Endothelial cell of umbilical vein (primary cell): ENCODE measurements at regions not wholly inside any gene's neighbourhood (a gene's known extent, or its start where the extent isn't known, plus 50 kb on each side); places are given as distances from the start of the nearest gene placed in this dataset.

ENCODE experiments used
- BruUV-seq: library from RNA; stranded (reverse); fragments of 400-500 nt; replicated peaks from 2 replicates; lab custom pipeline; 2021; lab: Mats Ljungman, UMichigan
- CTCF ChIA-PET: fragments of 300-600, 350-600 bp; sonication (Branson Sonifier 250); formaldehyde crosslinking; loops from one replicate; lab custom pipeline; 2021; ENCODE audit warnings: antibody characterized with exemption, inconsistent platforms; lab: Charles Lee
- POLR2A ChIA-PET: fragments of 300-600, 350-600 bp; sonication (Branson Sonifier 250); formaldehyde crosslinking; loops from one replicate; lab custom pipeline; 2021; ENCODE audit warnings: antibody characterized with exemption, inconsistent platforms; lab: Charles Lee
- DNase-seq: peaks from one replicate; pipeline ENCODE4 v3.0.0-alpha.2; 2011; ENCODE audit warnings: low read depth, low spot score
- FAIRE-seq: peaks from 2 replicates; lab custom pipeline; 2011; peaks lifted over from hg19 to GRCh38; lab: Jason Lieb, UNC
- H2AFZ ChIP-seq: 2 replicates; pipeline ENCODE4 v1.6.0; 2012; ENCODE audit warnings: low read depth, low read length, control low read depth, inconsistent platforms
- H3K27ac ChIP-seq: 2 replicates; pipeline ENCODE4 v1.5.1; 2011; ENCODE audit warnings: low read depth, mild to moderate bottlenecking, control low read depth, low read length, moderate library complexity; ENCODE audit not compliant: insufficient read depth
- H3K27me3 ChIP-seq, 2 experiments: 2 replicates each; pipeline versions ENCODE4 v1.6.0 to v1.6.1; 2011; ENCODE audit warnings: low read length in 2 of 2, mixed read lengths in 1 of 2; ENCODE audit not compliant: control insufficient read depth in 2 of 2, insufficient read depth in 2 of 2
- H3K36me3 ChIP-seq, 2 experiments: 2 replicates in 1 of 2; 3 replicates in 1 of 2; pipeline ENCODE4 v1.5.1; 2011; ENCODE audit warnings: low read length in 2 of 2, mild to moderate bottlenecking in 1 of 2, moderate library complexity in 1 of 2; ENCODE audit not compliant: control insufficient read depth in 2 of 2, insufficient read depth in 2 of 2; ENCODE audit errors: extremely low read depth in 1 of 2
- H3K4me1 ChIP-seq: 3 replicates; pipeline ENCODE4 v1.5.1; 2011; ENCODE audit warnings: mild to moderate bottlenecking, low read length; ENCODE audit not compliant: control insufficient read depth, insufficient read depth; ENCODE audit errors: extremely low read depth
- H3K4me2 ChIP-seq: 2 replicates; pipeline ENCODE4 v1.6.1; 2011; ENCODE audit warnings: low read length, control low read depth, mixed read lengths; ENCODE audit not compliant: insufficient read depth
- H3K4me3 ChIP-seq, 3 experiments: fragments of 200-600 bp in 1 of 3; sonication (generic), shearing (Covaris generic) in 1 of 3; replicated peaks in 1 of 3; 2 replicates each; pipeline ENCODE4 v1.5.1; 2011 to 2016; ENCODE audit warnings: control low read depth in 3 of 3, low read length in 3 of 3, mild to moderate bottlenecking in 2 of 3, inconsistent platforms in 1 of 3, low read depth in 1 of 3, moderate library complexity in 1 of 3; ENCODE audit not compliant: insufficient read depth in 1 of 3
- H3K79me2 ChIP-seq: 2 replicates; pipeline ENCODE4 v1.6.0; 2012; ENCODE audit warnings: low read length, inconsistent platforms; ENCODE audit not compliant: control insufficient read depth, insufficient read depth
- H3K9ac ChIP-seq: replicated peaks from 2 replicates; pipeline ENCODE3; 2011; ENCODE audit warnings: low read length, control low read depth; ENCODE audit not compliant: insufficient read depth; ENCODE audit errors: extremely low read depth
- H3K9me1 ChIP-seq: replicated peaks from 3 replicates; pipeline ENCODE4 v1.6.0; 2011; ENCODE audit warnings: mild to moderate bottlenecking, low read length; ENCODE audit not compliant: control insufficient read depth, insufficient read depth; ENCODE audit errors: extremely low read depth
- H3K9me3 ChIP-seq: replicated peaks from 2 replicates; pipeline ENCODE4 v1.5.1; 2012; ENCODE audit warnings: low read length, inconsistent platforms; ENCODE audit not compliant: control insufficient read depth, insufficient read depth
- H4K20me1 ChIP-seq: replicated peaks from 2 replicates; pipeline ENCODE3; 2011; ENCODE audit warnings: mild to moderate bottlenecking, low read length; ENCODE audit not compliant: control insufficient read depth, insufficient read depth; ENCODE audit errors: extremely low read depth
- EZH2 ChIP-seq: IDR thresholded peaks from 2 replicates; pipeline ENCODE4 v1.6.1; 2012; ENCODE audit warnings: borderline replicate concordance, low read depth, mild to moderate bottlenecking, moderate library complexity, low read length, inconsistent platforms; ENCODE audit not compliant: severe bottlenecking
- FOS ChIP-seq: IDR thresholded peaks from 2 replicates; pipeline ENCODE4 v1.6.1; 2011; ENCODE audit warnings: mild to moderate bottlenecking, low read length, moderate library complexity, borderline replicate concordance; ENCODE audit not compliant: insufficient read depth
- GATA2 ChIP-seq: IDR thresholded peaks from 2 replicates; pipeline ENCODE4 v1.7.0; 2011; ENCODE audit warnings: low read depth, mild to moderate bottlenecking, moderate library complexity, mixed read lengths, low read length; ENCODE audit not compliant: insufficient read length, insufficient read depth
- JUN ChIP-seq: IDR thresholded peaks from 2 replicates; pipeline ENCODE4 v1.6.1; 2011; ENCODE audit warnings: borderline replicate concordance, low read depth; ENCODE audit not compliant: insufficient read length, insufficient read depth
- MAX ChIP-seq: IDR thresholded peaks from 2 replicates; pipeline ENCODE4 v1.6.1; 2011; ENCODE audit not compliant: insufficient read depth, insufficient read length
- MYC ChIP-seq: IDR thresholded peaks from one replicate; pipeline ENCODE4 v1.6.1; 2011; ENCODE audit warnings: mild to moderate bottlenecking, low read depth, low read length
- POLR2A ChIP-seq: IDR thresholded peaks from 2 replicates; pipeline ENCODE4 v1.6.1; 2012; ENCODE audit warnings: low read depth, mild to moderate bottlenecking, control low read depth, low read length
- POLR2AphosphoS5 ChIP-seq: IDR thresholded peaks from 2 replicates; pipeline ENCODE4 v1.6.1; 2012; ENCODE audit warnings: low read depth, mild to moderate bottlenecking, control low read depth, low read length, moderate library complexity; ENCODE audit not compliant: insufficient read depth
- dilution Hi-C: fragments of 300-500 bp; cut with MboI; formaldehyde crosslinking; loops from one replicate; pipeline ENCODE4 v1.15.0; 2019; ENCODE audit warnings: low sequenced_read_pairs; ENCODE audit not compliant: extremely low pct_ligation_motif_present
- intact Hi-C: fragments of 100-400 bp; cut with micrococcal nuclease; formaldehyde crosslinking; loops from one replicate; pipeline ENCODE4 v1.10.0; 2022
- TF ChIP-seq, protein P1 (sequence below), 2 donors: IDR thresholded peaks; 1 replicate in 1 of 2; 2 replicates in 1 of 2; pipeline ENCODE4 v1.5.1; 2011; ENCODE audit warnings: low read length in 2 of 2, mild to moderate bottlenecking in 2 of 2, moderate library complexity in 2 of 2, control low read depth in 1 of 2, inconsistent platforms in 1 of 2, low read depth in 1 of 2; ENCODE audit not compliant: insufficient read depth in 1 of 2; ENCODE audit errors: extremely low read depth in 1 of 2

DNA sequence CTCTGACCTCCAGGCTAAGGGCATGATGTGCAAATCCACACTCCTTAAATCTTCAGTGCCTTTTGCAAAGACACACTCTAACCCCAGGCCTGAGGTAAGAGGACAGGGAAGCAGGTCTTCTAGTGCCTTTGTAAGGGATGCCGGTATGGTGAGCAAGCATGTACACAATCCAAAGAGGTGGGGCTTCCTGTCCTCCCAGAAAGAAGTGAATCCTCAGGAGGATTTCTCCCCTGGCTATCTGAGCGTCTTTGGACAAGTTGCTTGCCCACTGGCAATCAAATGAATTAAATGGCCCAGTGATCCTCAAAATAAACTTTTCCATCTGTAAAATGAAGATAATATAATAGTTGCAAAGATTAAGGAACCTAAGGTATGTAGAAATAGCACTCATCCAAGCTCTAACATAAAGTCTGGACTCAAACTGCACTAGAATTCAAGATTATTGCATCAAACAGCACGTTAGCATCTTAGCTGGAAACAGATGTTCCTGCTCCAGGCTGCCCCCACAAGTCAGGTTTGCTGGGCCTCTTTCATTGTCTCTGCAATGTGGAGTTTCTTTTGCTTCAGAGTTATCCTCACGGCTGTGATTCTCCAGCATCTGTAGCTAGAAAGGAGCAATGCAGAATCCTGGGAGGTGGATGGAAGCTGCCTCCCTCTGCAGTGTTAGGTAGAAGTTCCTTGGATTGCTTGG lies 249.6 kb downstream of the TSHZ3 start:
- H3K27me3 ChIP-seq = no peaks in the 10 kb centered on the region
- H3K79me2 ChIP-seq = no peaks in the 10 kb centered on the region
- H3K4me1 ChIP-seq = no peaks in the 10 kb centered on the region
- POLR2A ChIA-PET = no interaction called here
- no peaks in the 10 kb centered on the region for H4K20me1 ChIP-seq
- intact Hi-C loops (no loop called here), dilution Hi-C loops (no loop called here)
- TF ChIP-seq, protein P1, sequence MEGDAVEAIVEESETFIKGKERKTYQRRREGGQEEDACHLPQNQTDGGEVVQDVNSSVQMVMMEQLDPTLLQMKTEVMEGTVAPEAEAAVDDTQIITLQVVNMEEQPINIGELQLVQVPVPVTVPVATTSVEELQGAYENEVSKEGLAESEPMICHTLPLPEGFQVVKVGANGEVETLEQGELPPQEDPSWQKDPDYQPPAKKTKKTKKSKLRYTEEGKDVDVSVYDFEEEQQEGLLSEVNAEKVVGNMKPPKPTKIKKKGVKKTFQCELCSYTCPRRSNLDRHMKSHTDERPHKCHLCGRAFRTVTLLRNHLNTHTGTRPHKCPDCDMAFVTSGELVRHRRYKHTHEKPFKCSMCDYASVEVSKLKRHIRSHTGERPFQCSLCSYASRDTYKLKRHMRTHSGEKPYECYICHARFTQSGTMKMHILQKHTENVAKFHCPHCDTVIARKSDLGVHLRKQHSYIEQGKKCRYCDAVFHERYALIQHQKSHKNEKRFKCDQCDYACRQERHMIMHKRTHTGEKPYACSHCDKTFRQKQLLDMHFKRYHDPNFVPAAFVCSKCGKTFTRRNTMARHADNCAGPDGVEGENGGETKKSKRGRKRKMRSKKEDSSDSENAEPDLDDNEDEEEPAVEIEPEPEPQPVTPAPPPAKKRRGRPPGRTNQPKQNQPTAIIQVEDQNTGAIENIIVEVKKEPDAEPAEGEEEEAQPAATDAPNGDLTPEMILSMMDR (IDR thresholded peaks at IDR 0.05; ENCODE audit: extremely low read depth in 1 of 2, insufficient read depth in 1 of 2, low read depth in 1 of 2, low read length in 2 of 2) = no peak
- TF ChIP-seq MYC = no peak
- no peak for TF ChIP-seq POLR2AphosphoS5
- FAIRE-seq (no peak), DNase-seq (no peak)
- H3K36me3 ChIP-seq = no peaks in the 10 kb centered on the region
- no peak overlapping the region for H3K9ac ChIP-seq
- H2AFZ ChIP-seq = no peak overlapping the region
- CTCF ChIA-PET = no interaction called here
- H3K4me2 ChIP-seq = no peak overlapping the region
- H3K9me3 ChIP-seq = peaks cover 2% of the 10 kb centered on the region
- no peak overlapping the region for H3K4me3 ChIP-seq
- no peak overlapping the region for H3K27ac ChIP-seq
- H3K9me1 ChIP-seq = no peaks in the 10 kb centered on the region
- BruUV-seq = no TSS peak

- Histone ChIP-seq H3K4me1 (no peaks in the 10 kb centered on the region), H4K20me1 (no peaks in the 10 kb centered on the region), H3K36me3 (no peaks in the 10 kb centered on the region), H3K79me2 (no peaks in the 10 kb centered on the region), H3K9me3 (peaks cover 2% of the 10 kb centered on the region), H3K27me3 (no peaks in the 10 kb centered on the region), H3K4me3 (no peak overlapping the region), H2AFZ (no peak overlapping the region), H3K27ac (no peak overlapping the region), H3K9ac (no peak overlapping the region), H3K4me2 (no peak overlapping the region), H3K9me1 (no peaks in the 10 kb centered on the region)
- DNase-seq (no peak), FAIRE-seq (no peak)
- dilution Hi-C loops (no loop called here), intact Hi-C loops (no loop called here)
- TF ChIP-seq GATA2 (no peak), MAX (no peak), EZH2 (no peak), JUN (no peak), POLR2A (no peak), MYC (no peak), POLR2AphosphoS5 (no peak), FOS (no peak)
- TF ChIP-seq, protein P1 (IDR thresholded peaks at IDR 0.05; ENCODE audit: extremely low read depth in 1 of 2, insufficient read depth in 1 of 2, low read depth in 1 of 2, low read length in 2 of 2) = no peak
- ChIA-PET POLR2A (no interaction called here), CTCF (no interaction called here)
- no TSS peak for BruUV-seq
Measured at GRCh38 chr19:31098836-31099235, 250.4 kb downstream of the TSHZ3 start.
